ENCODE measurements at regions not wholly inside any gene's neighbourhood (a gene's known extent, or its start where the extent isn't known, plus 50 kb on each side); places are given as distances from the start of the nearest gene placed in this dataset.

DNA sequence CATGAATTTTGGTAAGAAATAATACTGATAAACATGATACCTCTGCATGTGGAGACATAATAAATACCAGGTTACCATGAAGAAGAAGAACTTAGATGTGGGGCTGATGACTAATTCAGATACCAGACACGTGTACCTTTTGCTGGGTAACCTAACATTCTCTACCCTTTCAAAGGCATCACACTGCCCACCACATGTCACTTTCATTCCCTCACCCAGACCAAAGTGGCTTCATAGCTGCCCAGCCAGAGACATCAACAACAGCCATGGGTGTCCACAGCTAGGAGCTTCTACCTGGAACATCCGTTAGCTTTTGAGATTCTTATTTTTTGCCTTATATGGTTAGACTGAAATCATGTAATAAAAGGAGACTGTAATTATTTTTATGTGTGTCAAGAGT is 396.8 kb downstream of the MED10 start:
- no peaks in the 10 kb centered on the region for H3K9me1 ChIP-seq (replicated peaks; ENCODE audit: control insufficient read depth, extremely low read depth, insufficient read depth, low read length)
- H4K20me1 ChIP-seq (replicated peaks; ENCODE audit: control insufficient read depth, extremely low read depth, insufficient read depth, low read length), result no peaks in the 10 kb centered on the region
- H3K27ac ChIP-seq (ENCODE audit: insufficient read depth, low read depth, low read length), result no peak overlapping the region
- no peaks in the 10 kb centered on the region for H3K79me2 ChIP-seq (ENCODE audit: control insufficient read depth, insufficient read depth, low read length)
- no peaks in the 10 kb centered on the region for H3K36me3 ChIP-seq (ENCODE audit: control insufficient read depth in 2 of 2, extremely low read depth in 1 of 2, insufficient read depth in 2 of 2, low read length in 2 of 2)
- H3K9ac ChIP-seq (replicated peaks; ENCODE audit: extremely low read depth, insufficient read depth, low read length), result no peak overlapping the region
- H3K9me3 ChIP-seq (replicated peaks; ENCODE audit: control insufficient read depth, insufficient read depth, low read length), result peaks cover 4% of the 10 kb centered on the region
- TF ChIP-seq FOS (IDR thresholded peaks at IDR 0.05; ENCODE audit: borderline replicate concordance, insufficient read depth, low read length), result no peak
- TF ChIP-seq JUN (IDR thresholded peaks at IDR 0.05; ENCODE audit: borderline replicate concordance, insufficient read depth, insufficient read length, low read depth), result no peak
- TF ChIP-seq MYC (IDR thresholded peaks at IDR 0.05; ENCODE audit: low read depth, low read length), result no peak
- no peak for TF ChIP-seq POLR2AphosphoS5 (IDR thresholded peaks at IDR 0.05; ENCODE audit: insufficient read depth, low read depth, low read length)
- no peak for TF ChIP-seq GATA2 (IDR thresholded peaks at IDR 0.05; ENCODE audit: insufficient read depth, insufficient read length, low read depth, low read length)
- TF ChIP-seq, protein P1, sequence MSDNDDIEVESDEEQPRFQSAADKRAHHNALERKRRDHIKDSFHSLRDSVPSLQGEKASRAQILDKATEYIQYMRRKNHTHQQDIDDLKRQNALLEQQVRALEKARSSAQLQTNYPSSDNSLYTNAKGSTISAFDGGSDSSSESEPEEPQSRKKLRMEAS (IDR thresholded peaks at IDR 0.05; ENCODE audit: insufficient read depth, insufficient read length), result no peak
- TF ChIP-seq, protein P2, sequence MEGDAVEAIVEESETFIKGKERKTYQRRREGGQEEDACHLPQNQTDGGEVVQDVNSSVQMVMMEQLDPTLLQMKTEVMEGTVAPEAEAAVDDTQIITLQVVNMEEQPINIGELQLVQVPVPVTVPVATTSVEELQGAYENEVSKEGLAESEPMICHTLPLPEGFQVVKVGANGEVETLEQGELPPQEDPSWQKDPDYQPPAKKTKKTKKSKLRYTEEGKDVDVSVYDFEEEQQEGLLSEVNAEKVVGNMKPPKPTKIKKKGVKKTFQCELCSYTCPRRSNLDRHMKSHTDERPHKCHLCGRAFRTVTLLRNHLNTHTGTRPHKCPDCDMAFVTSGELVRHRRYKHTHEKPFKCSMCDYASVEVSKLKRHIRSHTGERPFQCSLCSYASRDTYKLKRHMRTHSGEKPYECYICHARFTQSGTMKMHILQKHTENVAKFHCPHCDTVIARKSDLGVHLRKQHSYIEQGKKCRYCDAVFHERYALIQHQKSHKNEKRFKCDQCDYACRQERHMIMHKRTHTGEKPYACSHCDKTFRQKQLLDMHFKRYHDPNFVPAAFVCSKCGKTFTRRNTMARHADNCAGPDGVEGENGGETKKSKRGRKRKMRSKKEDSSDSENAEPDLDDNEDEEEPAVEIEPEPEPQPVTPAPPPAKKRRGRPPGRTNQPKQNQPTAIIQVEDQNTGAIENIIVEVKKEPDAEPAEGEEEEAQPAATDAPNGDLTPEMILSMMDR (IDR thresholded peaks at IDR 0.05; ENCODE audit: extremely low read depth in 1 of 2, insufficient read depth in 1 of 2, low read depth in 1 of 2, low read length in 2 of 2), result no peak
- TF ChIP-seq POLR2A (IDR thresholded peaks at IDR 0.05; ENCODE audit: low read depth, low read length), result no peak
- no peak for TF ChIP-seq EZH2 (IDR thresholded peaks at IDR 0.05; ENCODE audit: borderline replicate concordance, low read depth, low read length, severe bottlenecking)
- POLR2A ChIA-PET, result no interaction called here
- DNase-seq (ENCODE audit: low read depth, low spot score), result no peak
- intact Hi-C loops (cut with micrococcal nuclease), result no loop called here
- H2AFZ ChIP-seq (ENCODE audit: low read depth, low read length), result no peak overlapping the region
- dilution Hi-C loops (cut with MboI; ENCODE audit: extremely low pct_ligation_motif_present, low sequenced_read_pairs), result no loop called here
- BruUV-seq (replicated peaks), result no TSS peak
- no peak for FAIRE-seq
- no peak overlapping the region for H3K4me2 ChIP-seq (ENCODE audit: insufficient read depth, low read length)
- no peaks in the 10 kb centered on the region for H3K4me1 ChIP-seq (ENCODE audit: control insufficient read depth, extremely low read depth, insufficient read depth, low read length)
- H3K4me3 ChIP-seq (replicated peaks in 1 of 3; ENCODE audit: insufficient read depth in 1 of 3, low read depth in 1 of 3, low read length in 3 of 3), result no peak overlapping the region
- CTCF ChIA-PET, result no interaction called here
- H3K27me3 ChIP-seq (ENCODE audit: control insufficient read depth in 2 of 2, insufficient read depth in 2 of 2, low read length in 2 of 2), result no peaks in the 10 kb centered on the region
